ENCODE measurements at regions not wholly inside any gene's neighbourhood (a gene's known extent, or its start where the extent isn't known, plus 50 kb on each side); places are given as distances from the start of the nearest gene placed in this dataset.

DNA sequence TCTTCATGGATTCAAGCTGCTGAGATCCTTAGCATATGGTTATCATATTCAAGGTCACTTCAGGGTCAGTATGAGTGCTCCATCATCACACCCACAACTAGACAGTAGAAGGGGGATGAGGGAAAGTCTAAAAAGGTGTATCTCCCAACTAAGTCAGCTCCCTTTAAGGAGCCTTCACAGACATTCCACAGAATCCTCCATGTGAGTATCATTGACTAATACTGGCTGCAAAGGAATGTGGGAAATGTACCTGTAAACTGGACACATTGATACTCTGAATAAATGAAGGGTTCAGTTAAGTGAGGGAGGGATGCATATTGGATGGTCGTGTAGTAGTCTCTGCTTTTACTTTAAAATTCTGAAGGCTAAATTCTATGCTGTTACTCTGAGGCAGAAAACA lies 330.7 kb downstream of the LRRC70 start:
- no peak for TF ChIP-seq POLR2A (IDR thresholded peaks at IDR 0.05)
- TF ChIP-seq, protein P1, sequence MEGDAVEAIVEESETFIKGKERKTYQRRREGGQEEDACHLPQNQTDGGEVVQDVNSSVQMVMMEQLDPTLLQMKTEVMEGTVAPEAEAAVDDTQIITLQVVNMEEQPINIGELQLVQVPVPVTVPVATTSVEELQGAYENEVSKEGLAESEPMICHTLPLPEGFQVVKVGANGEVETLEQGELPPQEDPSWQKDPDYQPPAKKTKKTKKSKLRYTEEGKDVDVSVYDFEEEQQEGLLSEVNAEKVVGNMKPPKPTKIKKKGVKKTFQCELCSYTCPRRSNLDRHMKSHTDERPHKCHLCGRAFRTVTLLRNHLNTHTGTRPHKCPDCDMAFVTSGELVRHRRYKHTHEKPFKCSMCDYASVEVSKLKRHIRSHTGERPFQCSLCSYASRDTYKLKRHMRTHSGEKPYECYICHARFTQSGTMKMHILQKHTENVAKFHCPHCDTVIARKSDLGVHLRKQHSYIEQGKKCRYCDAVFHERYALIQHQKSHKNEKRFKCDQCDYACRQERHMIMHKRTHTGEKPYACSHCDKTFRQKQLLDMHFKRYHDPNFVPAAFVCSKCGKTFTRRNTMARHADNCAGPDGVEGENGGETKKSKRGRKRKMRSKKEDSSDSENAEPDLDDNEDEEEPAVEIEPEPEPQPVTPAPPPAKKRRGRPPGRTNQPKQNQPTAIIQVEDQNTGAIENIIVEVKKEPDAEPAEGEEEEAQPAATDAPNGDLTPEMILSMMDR (IDR thresholded peaks at IDR 0.05) = no peak

Measured in suprapubic skin (tissue), 3 donors.